Glomerular endothelial cell (primary cell): ENCODE measurements at regions not wholly inside any gene's neighbourhood (a gene's known extent, or its start where the extent isn't known, plus 50 kb on each side); places are given as distances from the start of the nearest gene placed in this dataset.
"Not testable (repeated sequence)": the region's sequence is repeated elsewhere in the genome, so short reads cannot be mapped to it uniquely, and the experiment has no call there.

Experiments used
- DNase-seq: peaks from one replicate; pipeline ENCODE4 v3.0.0-alpha.2; 2011; ENCODE audit warnings: low read depth, low spot score; ENCODE audit errors: extremely low read depth

DNA sequence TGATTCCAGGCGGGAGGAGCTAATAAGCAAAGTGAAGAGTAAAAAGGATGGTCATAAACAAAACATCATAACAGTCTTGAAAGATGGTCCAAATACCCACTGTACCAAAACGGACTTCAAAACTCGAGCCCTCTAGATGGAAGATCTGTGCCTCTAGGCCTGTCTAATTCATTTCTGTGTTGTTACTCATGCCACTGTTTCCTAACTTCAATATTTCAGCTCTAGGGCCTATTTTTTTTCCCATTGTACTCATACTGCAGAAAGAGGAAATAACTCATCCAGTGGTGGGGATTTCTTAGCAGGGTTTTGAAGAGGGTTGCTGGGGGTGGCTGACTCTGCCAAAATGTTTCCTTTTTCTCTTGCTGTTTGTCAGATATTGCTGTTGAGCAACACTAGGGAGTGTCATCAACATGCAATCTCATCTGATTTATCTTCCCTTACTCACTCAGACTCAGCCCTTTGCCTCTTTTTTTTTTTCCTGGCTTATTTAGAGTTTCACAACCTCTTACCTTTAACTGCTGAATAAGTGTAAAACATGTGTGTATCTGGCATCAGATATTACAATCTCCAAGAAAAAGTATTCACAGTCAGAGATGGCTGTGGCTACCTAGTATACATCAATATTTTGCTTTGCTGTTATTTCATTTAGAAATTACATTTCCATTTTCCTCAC lies 189.6 kb downstream of the DUSP6 start:
- peak; percentile 85 for DNase-seq

DNA sequence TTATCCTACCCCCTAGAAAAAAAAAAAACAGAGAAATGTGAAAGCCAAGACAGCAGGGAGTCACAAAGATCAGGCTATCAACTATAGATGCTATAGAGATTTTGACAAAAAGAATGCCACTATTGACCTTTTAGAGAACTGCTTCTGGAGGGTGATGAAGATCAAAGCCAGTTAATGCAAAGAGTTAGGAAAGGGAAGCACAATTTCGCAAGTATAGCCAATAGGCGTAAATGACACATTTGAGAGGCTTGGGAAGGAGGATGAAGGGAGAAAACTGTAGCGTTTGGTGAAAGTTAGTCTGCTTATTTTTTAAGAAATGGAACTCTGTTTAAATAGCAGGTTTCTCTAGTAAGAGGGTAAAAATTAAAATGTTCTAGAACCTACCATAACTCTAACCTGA lies 190.7 kb downstream of the DUSP6 start:
- DNase-seq, result no peak

DNA sequence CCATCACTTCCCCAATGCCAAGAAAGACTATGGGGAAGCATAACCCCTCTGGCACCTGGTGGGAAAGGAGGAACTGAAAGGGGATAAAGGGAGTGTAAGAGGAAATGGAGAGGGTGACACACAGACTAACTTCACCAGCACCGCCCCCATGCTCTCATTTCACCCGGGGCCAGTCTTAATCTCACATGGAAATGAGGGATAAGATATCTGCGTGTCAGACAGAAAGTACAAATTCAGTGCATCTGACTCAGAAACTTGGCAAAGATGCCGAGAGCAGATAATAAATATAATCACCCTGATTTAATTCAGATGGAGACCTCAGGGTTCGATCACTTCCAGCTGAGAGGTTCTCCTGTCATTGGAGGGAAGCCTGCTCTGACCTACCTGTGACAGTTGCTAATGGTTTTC lies 191.6 kb downstream of the DUSP6 start:
- DNase-seq, result no peak

DNA sequence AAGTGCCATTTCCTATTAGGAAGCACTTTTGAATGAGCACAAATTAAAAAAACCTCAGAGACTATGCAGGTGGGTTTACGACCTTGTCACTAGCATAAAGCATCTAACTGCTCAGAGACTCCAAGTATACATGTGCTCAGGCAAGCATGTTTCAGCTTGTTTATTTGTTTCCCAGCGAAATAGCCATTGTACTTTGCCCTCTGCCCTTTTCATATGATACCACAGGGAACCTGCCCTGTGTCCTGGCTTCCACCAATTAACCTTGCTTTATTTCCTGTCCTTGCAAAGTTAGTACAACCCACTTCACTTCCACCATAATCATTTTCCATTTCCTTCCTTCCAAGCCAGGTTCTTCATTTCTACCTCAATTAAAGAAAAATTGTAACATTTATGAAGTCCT lies 194.9 kb downstream of the DUSP6 start:
- DNase-seq, result no peak

DNA sequence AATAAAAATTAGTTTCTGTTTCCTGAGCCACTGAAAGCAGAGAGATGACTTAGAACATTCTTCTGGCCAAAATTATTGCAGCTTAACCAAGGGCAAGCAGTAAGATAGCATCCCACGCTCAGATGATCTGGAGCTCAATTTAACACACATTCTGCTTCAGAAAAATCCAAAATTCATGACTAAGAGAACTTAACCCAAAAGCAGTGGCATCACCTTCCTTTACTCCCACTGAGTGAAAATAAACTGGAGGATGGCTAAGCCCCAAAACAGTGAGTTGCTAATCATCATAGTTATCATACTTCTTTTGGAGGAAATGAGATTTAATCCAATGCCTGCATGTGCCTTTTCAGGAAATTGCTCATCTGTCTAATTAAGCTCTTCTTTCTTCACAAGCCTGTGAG lies 195.4 kb downstream of the DUSP6 start:
- DNase-seq, result no peak

DNA sequence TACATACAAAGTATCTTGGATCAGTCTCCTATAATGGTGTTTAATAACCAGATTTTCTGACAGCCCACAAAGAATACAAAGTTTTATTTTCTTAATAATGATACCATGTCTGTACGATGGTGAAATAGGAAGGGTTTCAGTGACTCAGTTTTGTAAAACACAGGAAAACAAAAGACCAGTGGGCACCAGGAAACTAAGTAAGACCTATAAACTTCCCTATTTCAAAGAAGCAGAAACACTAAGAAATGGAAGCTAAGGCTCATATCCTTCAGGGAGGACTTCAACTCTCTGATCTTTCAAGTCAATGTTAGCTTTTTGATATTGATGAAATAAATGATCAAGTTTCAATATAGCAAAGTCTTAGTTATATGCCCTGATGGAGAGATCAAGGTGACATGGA lies 196.0 kb downstream of the DUSP6 start:
- no peak for DNase-seq

DNA sequence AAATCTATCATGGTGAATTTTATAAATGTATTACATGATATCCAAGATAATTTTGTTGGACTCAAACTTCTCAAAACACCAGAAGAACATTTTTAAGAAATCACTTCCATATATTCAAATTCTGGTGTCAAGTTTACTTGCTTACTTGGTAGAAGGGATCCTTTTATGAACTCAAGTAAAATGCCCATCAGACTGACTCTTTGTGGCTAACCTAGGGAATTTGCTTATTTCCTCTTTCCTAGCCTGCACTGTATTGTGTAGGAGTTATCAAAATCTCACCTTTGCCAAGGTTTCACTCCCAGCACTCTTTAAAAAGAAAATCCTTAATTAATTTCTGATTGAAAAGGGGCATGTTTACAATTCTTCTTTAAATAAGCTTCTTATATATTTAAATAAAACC lies 196.5 kb downstream of the DUSP6 start:
- DNase-seq, result no peak

DNA sequence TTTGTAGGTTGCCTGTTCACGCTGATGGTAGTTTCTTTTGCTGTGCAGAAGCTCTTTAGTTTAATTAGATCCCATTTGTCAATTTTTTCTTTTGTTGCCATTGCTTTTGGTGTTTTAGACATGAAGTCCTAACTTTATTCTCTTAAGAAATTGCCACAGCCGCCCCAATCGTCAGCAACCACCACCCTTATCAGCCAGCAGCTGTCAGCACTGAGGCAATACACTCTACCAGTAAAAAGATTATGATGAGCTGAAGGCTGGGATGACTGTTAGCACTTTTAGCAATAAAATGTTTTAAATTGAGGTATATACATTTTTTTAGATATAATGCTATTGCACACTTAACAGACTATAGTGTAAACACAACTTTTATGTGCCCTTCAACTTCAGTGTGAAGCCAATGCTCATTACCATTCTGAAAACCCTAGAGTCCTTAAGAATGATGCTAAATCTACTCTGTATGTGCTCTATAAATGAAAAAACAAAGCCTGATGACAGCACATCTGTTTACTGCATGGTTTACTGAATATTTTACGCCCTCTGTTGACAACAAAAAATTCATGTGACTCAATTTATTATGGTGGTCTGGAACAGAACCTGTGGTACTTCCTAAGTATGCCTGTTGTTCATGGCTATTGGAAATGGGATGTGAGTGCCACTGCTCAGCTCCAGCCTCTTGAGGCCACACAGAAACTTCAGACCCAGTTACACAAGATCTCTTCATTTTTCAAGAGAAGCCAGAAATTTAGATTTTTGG lies 197.4 kb downstream of the DUSP6 start:
- DNase-seq, result no peak

DNA sequence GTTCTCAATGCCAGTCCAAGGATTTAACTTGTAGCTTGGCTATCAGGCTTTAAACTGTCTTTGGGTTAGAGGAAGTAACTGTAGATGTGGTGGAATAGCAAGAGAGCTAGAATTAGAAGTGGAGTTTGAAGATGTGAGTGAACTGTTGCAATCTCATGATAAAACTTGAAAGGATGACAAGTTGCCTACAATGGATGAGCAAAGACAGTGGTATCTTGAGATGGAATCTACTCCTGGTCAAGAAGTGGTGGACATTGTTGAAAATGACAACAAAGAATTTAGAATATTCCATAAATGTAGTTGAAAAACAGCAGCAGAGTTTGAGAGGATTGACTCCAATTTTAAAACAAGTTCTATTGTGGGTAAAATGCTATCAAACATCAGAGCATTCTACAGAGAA lies 199.0 kb downstream of the DUSP6 start:
- no peak for DNase-seq

DNA sequence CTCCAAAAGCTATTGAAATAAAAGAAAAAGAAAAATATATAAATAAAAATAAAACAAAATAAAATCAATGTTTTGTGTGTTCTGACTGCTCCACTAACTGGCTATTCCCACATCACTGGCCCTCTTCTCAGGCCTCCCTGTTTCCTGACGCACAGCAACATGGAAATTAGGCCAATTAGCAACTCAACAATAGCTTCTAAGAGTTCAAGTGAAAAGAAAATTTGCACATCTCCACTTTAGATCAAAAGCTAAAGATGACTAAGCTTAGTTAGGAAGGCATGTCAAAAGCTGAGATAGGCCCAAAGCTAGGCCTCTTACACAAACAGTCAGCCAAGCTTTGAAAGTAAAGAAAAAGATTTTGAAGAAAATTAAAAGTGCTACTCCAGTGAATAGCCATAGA lies 200.8 kb downstream of the DUSP6 start:
- DNase-seq, result no peak

DNA sequence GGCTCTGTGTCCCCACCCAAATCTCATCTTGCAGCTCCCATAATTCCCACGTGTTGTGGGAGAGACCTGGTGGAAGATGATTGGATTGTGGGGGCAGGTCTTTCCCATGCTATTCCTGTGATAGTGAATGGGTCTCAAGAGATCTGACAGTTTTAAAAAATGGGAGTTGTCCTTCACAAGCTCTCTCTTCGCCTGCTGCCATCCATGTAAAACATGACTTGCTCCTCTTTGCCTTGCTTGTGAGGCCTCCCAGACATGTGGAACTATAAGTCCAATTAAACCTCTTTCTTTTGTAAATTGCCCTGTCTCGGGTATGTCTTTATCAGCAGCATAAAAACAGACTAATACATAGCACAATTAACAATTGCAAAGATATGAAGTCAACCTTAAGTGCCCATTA lies 201.5 kb downstream of the DUSP6 start:
- DNase-seq, result not testable (repeated sequence)

DNA sequence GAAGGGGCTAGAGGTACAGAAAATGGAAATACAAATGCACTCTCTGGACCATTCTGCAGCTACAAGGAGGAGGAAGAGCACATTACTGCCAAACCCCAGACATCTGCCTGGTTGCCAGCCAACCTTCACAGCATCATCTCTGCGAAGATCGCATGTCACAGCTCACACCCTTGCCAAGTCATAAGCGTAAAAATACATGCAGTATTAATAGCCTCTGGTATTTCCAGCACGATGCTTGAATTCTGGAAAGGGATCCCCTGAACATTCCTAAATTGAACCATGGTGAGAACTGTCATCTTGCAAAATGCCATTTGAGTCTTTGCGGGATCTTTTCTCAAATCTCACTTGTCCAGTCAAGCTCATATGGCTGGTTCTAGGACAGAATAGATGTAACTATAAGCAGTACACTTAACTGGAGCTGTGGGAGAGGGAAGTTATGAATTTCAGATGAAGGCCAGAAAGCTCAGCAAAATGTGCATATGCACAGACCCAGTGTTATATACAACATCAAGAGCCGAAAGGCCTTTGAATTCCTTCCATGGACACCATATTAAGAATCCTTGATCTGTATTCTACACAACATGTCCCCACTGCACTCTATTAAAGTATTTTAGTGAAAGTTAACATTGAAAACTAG lies 211.6 kb downstream of the DUSP6 start:
- DNase-seq, result no peak

DNA sequence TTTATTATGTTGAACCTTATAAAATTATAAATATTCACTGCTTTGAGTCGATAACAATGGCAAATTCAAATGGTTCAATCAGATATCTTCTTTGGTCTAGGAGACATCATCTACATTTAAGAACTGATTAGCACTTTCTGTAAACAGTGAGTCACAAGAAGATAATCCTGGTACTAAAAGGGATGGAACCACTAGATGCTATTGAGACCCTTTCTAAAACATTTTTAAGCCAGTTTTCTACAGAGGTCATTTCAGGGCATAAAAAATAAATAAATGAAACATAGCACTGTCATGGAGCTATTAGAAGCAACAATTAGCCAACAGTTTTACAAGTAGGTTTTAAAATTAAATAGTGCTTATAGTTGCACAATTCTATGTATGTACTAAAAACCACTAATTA lies 212.2 kb downstream of the DUSP6 start:
- no peak for DNase-seq

DNA sequence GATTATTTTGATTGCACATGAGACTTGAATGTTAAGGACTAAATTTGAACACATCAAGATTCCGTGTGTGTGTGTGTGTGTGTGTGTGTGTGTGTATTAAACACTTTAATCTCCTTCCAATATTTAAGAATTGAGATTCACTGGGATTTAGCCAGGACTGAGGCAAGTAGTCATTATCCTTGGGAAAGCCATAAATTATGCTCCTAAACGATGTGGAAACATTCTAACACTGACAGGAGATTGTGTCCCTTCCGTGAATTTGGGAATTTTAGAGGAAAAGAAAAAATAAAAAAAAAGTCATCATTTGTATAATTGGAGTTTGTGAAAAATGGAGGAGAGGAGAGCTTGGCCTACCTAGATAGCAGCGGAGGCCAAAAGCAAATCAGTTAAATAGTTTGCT lies 212.9 kb downstream of the DUSP6 start:
- no peak for DNase-seq

DNA sequence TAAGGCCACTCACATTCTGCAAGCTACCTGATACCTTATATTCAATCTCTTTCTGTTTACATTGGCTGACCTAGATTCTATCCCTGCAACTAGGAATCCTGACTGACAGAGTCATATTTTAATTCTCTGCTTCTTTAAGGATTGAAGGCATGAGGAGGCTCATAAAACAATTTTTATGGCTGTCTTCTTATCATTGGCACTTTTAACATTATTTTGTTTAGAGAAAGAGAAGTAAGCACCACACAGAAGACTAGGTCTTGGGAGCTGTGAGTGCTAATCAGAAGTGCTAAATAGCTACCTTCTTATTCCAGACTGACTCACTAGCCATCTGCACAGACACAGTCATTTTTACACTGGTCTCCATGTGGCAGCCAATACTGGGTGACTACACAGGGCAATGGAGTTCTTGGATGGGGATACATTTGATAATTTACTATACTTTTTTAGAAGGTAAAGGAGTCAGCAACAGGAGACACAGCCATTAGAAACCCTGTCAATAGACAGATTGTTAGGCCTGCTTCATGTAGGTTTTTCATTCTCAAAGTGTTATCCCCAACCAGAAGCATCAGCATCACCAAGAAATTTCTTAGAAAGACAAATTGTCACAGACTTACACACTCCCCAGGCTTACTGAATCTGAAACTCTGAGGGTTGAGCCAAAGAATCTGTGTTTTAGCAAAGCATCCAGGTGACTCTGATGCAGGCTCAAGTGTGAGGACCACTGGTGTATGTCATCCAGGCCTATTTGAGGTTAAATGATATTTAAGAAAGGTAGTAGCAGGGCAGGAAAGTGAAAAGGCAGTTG lies 214.1 kb downstream of the DUSP6 start:
- no peak for DNase-seq

DNA sequence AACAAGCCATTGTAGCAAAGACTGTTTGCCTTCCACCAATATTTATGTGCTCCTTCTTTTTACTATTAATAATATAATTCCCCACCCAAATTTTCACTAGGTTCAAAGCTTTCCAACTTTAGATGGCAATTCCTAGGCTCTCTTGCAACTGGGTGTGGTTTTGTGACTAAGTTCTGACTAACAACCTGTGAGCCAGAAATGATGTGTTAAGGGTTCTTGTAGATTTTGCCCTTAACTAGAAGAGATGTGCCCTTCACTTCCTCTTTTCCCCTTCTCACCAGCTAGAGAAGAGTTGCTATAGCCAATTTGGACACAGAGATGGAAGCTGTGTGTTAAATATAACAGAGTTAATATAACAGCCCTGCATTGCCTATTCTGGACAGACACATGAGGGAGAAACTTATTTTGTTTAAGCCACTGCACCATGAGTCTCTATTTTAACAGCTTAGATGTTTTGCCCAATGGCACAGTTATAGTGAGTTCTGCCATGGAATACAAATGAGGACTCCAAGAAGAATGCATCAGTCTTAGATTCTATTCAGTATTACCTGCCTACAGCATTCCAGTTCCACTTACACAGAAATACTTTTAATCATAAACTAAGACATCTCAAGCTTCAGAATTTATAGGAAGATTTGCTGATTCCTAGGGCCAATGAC lies 216.2 kb downstream of the DUSP6 start:
- no peak for DNase-seq

DNA sequence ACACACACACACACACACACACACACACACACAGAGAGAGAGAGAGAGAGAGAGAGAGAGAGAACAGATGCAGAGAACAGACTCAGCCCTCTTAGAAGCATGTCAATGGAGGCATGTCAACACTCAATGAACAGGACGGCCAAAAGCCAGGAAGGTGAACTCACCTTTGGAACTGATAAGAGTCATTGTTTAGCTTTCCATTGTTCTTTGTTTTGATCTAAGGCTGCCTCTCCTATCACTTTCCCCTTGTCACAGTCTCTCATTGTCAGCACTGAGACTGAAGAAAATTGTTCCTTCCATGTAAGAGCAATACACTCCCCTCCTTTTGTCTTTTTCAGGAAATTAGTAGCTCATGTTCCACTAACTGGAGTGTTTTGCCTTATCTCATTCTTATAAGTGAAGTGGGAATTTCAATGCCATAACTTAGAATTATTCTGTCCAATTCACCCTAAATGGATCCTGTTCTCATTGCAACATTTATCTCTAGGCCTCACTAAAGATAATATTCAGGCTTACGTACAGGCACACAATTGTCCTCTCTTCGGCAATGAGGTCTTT lies 218.0 kb downstream of the DUSP6 start:
- no peak for DNase-seq

DNA sequence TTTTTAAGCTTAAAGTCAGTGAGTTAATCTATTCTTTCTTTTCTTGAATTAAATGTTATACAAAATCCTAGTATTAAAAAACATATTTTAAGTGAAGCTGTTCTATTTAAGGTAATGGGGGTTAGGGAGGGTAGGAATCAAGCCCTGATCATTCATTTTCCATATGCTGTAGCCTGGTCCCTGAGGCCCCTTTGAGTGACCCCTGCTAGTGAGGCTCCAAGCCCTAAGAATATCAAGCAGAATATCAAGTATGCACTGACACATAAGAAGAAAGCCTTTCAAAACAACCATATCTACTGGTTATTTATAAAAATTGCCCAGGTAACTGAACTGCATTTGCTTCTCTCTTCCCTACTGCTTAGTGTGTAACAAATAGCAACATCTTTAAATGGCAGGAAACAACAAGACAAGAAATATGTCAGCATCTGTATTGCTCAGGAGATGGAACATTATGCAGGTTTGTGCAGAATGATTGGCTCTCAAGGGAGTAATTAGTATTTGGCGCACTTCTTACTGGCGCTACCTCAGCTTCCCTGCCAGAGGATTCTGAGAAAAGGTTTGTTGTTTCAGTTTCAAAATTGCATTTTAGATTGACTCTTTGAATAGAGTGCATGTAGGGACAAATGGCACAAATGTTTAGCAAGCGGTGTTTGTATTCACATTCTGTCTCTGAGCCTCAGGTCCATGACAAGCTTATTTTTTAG lies 223.0 kb downstream of the DUSP6 start:
- DNase-seq, result no peak

DNA sequence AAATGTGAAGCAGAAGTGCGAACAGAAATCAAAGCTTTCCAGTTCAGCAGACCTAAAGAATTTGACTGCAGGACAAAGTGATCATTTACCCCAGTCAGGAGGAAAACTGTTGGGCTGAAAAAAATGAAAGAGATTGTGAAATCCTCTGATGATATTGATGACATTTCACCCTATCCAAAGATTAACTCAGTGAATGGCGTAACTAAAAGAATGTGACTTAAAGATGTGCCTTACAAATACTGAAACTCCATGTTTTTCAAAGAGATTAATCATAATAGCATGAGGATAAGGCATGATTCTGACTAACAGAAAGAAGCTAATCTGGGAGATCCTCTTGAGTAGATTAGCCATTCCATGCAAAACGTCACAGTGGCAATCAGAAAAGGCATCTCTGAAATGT lies 225.6 kb downstream of the DUSP6 start:
- no peak for DNase-seq

DNA sequence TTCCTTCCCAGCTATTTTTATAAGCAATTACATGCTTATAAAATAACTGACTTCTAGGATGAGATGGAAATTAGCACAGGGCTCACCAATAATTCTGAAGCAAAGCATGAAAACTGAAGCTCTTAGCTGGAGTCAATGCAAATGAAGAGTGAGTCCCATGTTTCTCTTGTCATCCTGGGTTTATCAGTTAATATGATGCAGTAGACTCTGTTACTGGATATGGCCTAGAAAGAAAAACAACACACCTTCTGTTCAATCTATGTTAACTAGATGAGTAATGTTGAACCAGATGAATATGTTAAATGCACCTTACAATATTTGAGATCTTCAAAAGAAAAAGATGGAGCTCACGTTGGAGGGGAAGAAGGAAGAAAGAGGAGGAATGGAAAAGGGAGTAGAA lies 229.4 kb downstream of the DUSP6 start:
- no peak for DNase-seq
